Esophagus muscularis mucosa (tissue), 4 donors: ENCODE measurements at regions not wholly inside any gene's neighbourhood (a gene's known extent, or its start where the extent isn't known, plus 50 kb on each side); places are given as distances from the start of the nearest gene placed in this dataset.

Source experiments
- EP300 ChIP-seq: sonication (generic); formaldehyde crosslinking; IDR thresholded peaks from one replicate; pipeline ENCODE4 v1.6.1; 2017; ENCODE audit warnings: antibody characterized with exemption
- POLR2A ChIP-seq: fragments of 450-650 bp; IDR thresholded peaks from one replicate; pipeline ENCODE4 v1.6.1; 2017; ENCODE audit warnings: antibody characterized with exemption, moderate library complexity, mild to moderate bottlenecking, low read depth
- POLR2AphosphoS5 ChIP-seq, 2 donors: sonication (generic); formaldehyde crosslinking; IDR thresholded peaks; one replicate each; pipeline ENCODE4 v1.6.1; 2017; ENCODE audit warnings: antibody characterized with exemption in 2 of 2
- TF ChIP-seq, protein P1 (sequence below), 3 experiments: fragments of 200-600 bp in 2 of 3; fragments of 450-650 bp in 1 of 3; sonication (generic) in 2 of 3; IDR thresholded peaks; one replicate each; pipeline ENCODE4 v1.5.1; 2017 to 2019; ENCODE audit warnings: antibody characterized with exemption in 3 of 3, mild to moderate bottlenecking in 2 of 3, moderate library complexity in 1 of 3

DNA sequence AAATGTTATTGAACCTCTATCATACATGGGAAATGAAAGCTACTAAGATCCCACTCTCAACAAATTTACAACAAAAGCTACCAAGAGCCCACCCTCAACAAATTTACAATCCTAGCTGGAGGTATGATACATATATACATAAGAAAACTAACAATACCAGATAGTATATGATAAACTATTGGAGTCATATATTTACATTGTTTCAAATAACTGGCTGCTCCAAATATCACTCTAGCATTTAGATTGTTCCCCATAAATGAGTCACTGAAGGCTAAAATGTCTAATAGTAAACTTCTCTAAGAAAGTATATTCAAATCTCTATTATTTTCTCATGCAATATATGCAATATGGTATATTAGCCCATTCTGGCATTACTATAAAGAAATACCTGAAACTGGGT lies 151.1 kb downstream of the TMEM161B start:
- TF ChIP-seq POLR2A (no peak), EP300 (no peak), POLR2AphosphoS5 (IDR thresholded peaks at IDR 0.05) (no peak)
- TF ChIP-seq, protein P1, sequence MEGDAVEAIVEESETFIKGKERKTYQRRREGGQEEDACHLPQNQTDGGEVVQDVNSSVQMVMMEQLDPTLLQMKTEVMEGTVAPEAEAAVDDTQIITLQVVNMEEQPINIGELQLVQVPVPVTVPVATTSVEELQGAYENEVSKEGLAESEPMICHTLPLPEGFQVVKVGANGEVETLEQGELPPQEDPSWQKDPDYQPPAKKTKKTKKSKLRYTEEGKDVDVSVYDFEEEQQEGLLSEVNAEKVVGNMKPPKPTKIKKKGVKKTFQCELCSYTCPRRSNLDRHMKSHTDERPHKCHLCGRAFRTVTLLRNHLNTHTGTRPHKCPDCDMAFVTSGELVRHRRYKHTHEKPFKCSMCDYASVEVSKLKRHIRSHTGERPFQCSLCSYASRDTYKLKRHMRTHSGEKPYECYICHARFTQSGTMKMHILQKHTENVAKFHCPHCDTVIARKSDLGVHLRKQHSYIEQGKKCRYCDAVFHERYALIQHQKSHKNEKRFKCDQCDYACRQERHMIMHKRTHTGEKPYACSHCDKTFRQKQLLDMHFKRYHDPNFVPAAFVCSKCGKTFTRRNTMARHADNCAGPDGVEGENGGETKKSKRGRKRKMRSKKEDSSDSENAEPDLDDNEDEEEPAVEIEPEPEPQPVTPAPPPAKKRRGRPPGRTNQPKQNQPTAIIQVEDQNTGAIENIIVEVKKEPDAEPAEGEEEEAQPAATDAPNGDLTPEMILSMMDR (IDR thresholded peaks at IDR 0.05), result no peak
